Keratinocyte (primary cell): ENCODE measurements at regions not wholly inside any gene's neighbourhood (a gene's known extent, or its start where the extent isn't known, plus 50 kb on each side); places are given as distances from the start of the nearest gene placed in this dataset.

Source experiments
- DNase-seq: peaks from one replicate; pipeline ENCODE4 v3.0.0-alpha.2; 2011; ENCODE audit warnings: low read depth, missing footprints, low spot score
- FAIRE-seq: peaks from 2 replicates; lab custom pipeline; 2011; peaks lifted over from hg19 to GRCh38; lab: Jason Lieb, UNC
- H2AFZ ChIP-seq: 2 replicates; pipeline ENCODE4 v1.6.0; 2012; ENCODE audit warnings: low read length, control low read depth, inconsistent platforms; ENCODE audit not compliant: control insufficient read depth
- H3K27ac ChIP-seq: 2 replicates; pipeline ENCODE4 v1.5.1; 2011; ENCODE audit warnings: low read length; ENCODE audit not compliant: control insufficient read depth, insufficient read depth
- H3K27me3 ChIP-seq: 3 replicates; pipeline ENCODE4 v1.6.0; 2011; ENCODE audit warnings: low read length; ENCODE audit not compliant: control insufficient read depth, insufficient read depth; ENCODE audit errors: extremely low read depth
- H3K36me3 ChIP-seq, 2 experiments: 2 replicates in 1 of 2; 3 replicates in 1 of 2; pipeline ENCODE4 v1.5.1; 2011; ENCODE audit warnings: low read length in 2 of 2, mild to moderate bottlenecking in 1 of 2; ENCODE audit not compliant: control insufficient read depth in 2 of 2, insufficient read depth in 2 of 2; ENCODE audit errors: extremely low read depth in 1 of 2
- H3K4me1 ChIP-seq: 3 replicates; pipeline ENCODE4 v1.5.1; 2011; ENCODE audit warnings: low read length; ENCODE audit not compliant: control insufficient read depth, insufficient read depth; ENCODE audit errors: extremely low read depth
- H3K4me2 ChIP-seq: 3 replicates; pipeline ENCODE4 v1.6.0; 2011; ENCODE audit warnings: low read depth, low read length; ENCODE audit not compliant: control insufficient read depth, insufficient read depth; ENCODE audit errors: extremely low read depth
- H3K4me3 ChIP-seq, 3 experiments: fragments of 200-600 bp in 1 of 3; sonication (generic) in 1 of 3; 2 replicates in 2 of 3; 3 replicates in 1 of 3; pipeline ENCODE4 v1.5.1; 2011 to 2016; ENCODE audit warnings: low read length in 3 of 3, mild to moderate bottlenecking in 3 of 3, control low read depth in 2 of 3, inconsistent platforms in 1 of 3, low read depth in 1 of 3, mixed read lengths in 1 of 3, mixed run types in 1 of 3, moderate library complexity in 1 of 3; ENCODE audit not compliant: control insufficient read depth in 2 of 3, insufficient read depth in 2 of 3; ENCODE audit errors: extremely low read depth in 1 of 3
- H3K79me2 ChIP-seq: 2 replicates; pipeline ENCODE4 v1.6.0; 2012; ENCODE audit warnings: low read length; ENCODE audit not compliant: control insufficient read depth, insufficient read depth
- H3K9ac ChIP-seq: 3 replicates; pipeline ENCODE4 v1.6.0; 2011; ENCODE audit warnings: low read length; ENCODE audit not compliant: control insufficient read depth, insufficient read depth; ENCODE audit errors: extremely low read depth
- H3K9me1 ChIP-seq: 3 replicates; pipeline ENCODE4 v1.6.0; 2011; ENCODE audit warnings: low read length; ENCODE audit not compliant: control insufficient read depth, insufficient read depth; ENCODE audit errors: extremely low read depth
- H3K9me3 ChIP-seq: 2 replicates; pipeline ENCODE4 v1.5.1; 2012; ENCODE audit warnings: low read depth, low read length; ENCODE audit not compliant: control insufficient read depth
- H4K20me1 ChIP-seq: 3 replicates; pipeline ENCODE4 v1.6.0; 2011; ENCODE audit warnings: low read length; ENCODE audit not compliant: control insufficient read depth, insufficient read depth; ENCODE audit errors: extremely low read depth
- EZH2 ChIP-seq: IDR thresholded peaks from one replicate; pipeline ENCODE4 v1.6.1; 2012; ENCODE audit warnings: inconsistent platforms, mild to moderate bottlenecking, low read length, moderate library complexity
- dilution Hi-C: fragments of 300-500 bp; cut with MboI; formaldehyde crosslinking; loops from one replicate; pipeline ENCODE4 v1.7.0; 2020; ENCODE audit warnings: low sequenced_read_pairs; ENCODE audit not compliant: extremely low pct_ligation_motif_present
- TF ChIP-seq, protein P1 (sequence below), 3 experiments: IDR thresholded peaks in 1 of 3; conservative IDR thresholded peaks in 1 of 3; optimal IDR thresholded peaks in 1 of 3; 2 replicates in 2 of 3; 3 replicates in 1 of 3; pipeline versions ENCODE3 to v1.5.1; 2011; ENCODE audit warnings: low read length in 3 of 3, mild to moderate bottlenecking in 3 of 3, moderate library complexity in 2 of 3, control low read depth in 1 of 3, inconsistent platforms in 1 of 3; ENCODE audit not compliant: insufficient read depth in 2 of 3; ENCODE audit errors: extremely low read depth in 1 of 3

DNA sequence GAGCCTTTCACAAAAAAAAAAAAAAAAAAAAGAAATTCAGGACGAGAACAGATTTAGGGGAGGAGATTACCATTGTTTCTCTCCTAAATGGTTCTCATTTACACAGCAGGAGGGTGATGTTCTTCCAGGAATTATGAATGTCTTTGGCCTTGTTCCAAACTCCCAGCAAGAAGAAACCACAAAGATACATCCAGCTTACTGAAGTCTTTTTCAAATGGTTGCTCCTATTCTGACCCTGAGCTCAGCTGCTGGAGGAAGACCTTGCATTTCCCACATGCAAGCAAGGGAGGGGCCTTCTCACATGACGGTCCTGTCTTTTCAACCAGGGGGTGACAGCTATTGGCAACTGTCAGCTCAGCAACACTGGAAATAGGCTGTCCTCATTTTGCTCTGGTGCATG lies 203.0 kb upstream of the VLDLR start:
- Histone ChIP-seq H3K27me3 (no peaks in the 10 kb centered on the region), H3K4me3 (no peak overlapping the region), H3K9me1 (no peaks in the 10 kb centered on the region), H3K36me3 (no peaks in the 10 kb centered on the region), H3K9me3 (no peaks in the 10 kb centered on the region), H3K79me2 (no peaks in the 10 kb centered on the region), H2AFZ (no peak overlapping the region), H4K20me1 (no peaks in the 10 kb centered on the region), H3K27ac (no peak overlapping the region), H3K4me1 (no peaks in the 10 kb centered on the region), H3K4me2 (no peak overlapping the region), H3K9ac (no peak overlapping the region)
- no peak for DNase-seq
- FAIRE-seq = no peak
- TF ChIP-seq EZH2 = no peak
- TF ChIP-seq, protein P1, sequence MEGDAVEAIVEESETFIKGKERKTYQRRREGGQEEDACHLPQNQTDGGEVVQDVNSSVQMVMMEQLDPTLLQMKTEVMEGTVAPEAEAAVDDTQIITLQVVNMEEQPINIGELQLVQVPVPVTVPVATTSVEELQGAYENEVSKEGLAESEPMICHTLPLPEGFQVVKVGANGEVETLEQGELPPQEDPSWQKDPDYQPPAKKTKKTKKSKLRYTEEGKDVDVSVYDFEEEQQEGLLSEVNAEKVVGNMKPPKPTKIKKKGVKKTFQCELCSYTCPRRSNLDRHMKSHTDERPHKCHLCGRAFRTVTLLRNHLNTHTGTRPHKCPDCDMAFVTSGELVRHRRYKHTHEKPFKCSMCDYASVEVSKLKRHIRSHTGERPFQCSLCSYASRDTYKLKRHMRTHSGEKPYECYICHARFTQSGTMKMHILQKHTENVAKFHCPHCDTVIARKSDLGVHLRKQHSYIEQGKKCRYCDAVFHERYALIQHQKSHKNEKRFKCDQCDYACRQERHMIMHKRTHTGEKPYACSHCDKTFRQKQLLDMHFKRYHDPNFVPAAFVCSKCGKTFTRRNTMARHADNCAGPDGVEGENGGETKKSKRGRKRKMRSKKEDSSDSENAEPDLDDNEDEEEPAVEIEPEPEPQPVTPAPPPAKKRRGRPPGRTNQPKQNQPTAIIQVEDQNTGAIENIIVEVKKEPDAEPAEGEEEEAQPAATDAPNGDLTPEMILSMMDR (optimal IDR thresholded peaks at IDR 0.05 in 1 of 3, IDR thresholded peaks at IDR 0.05 in 1 of 3, conservative IDR thresholded peaks at IDR 0.05 in 1 of 3; ENCODE audit: extremely low read depth in 1 of 3, insufficient read depth in 2 of 3, low read length in 3 of 3) = no peak
- dilution Hi-C loops = no loop called here

DNA sequence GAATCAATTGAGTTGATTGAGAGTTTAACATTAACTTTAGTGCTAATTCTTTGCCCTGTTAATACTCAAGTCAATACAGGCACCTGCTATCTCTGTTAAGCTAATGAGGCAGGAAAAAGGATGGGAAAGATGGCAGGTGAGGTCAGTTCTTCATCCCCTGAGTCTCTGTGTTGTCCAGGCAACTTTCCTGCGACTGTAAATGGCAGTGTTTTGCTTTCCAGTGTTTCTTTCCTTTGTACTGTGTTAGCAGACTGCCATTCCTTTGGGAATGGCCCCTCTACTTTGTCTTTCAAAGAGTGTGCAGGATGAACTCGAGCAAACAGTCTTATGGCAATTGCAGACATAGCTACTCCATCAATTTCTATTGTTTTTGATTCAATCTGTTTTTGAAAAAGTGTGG lies 202.2 kb upstream of the VLDLR start:
- H3K4me2 ChIP-seq = no peak overlapping the region
- H3K27me3 ChIP-seq = no peaks in the 10 kb centered on the region
- no peaks in the 10 kb centered on the region for H3K36me3 ChIP-seq
- FAIRE-seq (no peak), DNase-seq (no peak)
- no peaks in the 10 kb centered on the region for H3K9me1 ChIP-seq
- no peaks in the 10 kb centered on the region for H3K9me3 ChIP-seq
- H3K4me3 ChIP-seq = no peak overlapping the region
- no peak overlapping the region for H2AFZ ChIP-seq
- H3K79me2 ChIP-seq = no peaks in the 10 kb centered on the region
- dilution Hi-C loops = no loop called here
- H3K4me1 ChIP-seq = no peaks in the 10 kb centered on the region
- no peak overlapping the region for H3K27ac ChIP-seq
- H3K9ac ChIP-seq = no peak overlapping the region
- no peaks in the 10 kb centered on the region for H4K20me1 ChIP-seq
- TF ChIP-seq, protein P1 (optimal IDR thresholded peaks at IDR 0.05 in 1 of 3, IDR thresholded peaks at IDR 0.05 in 1 of 3, conservative IDR thresholded peaks at IDR 0.05 in 1 of 3; ENCODE audit: extremely low read depth in 1 of 3, insufficient read depth in 2 of 3, low read length in 3 of 3) = no peak
- no peak for TF ChIP-seq EZH2
